Vagina (tissue), 2 donors: ENCODE measurements at regions not wholly inside any gene's neighbourhood (a gene's known extent, or its start where the extent isn't known, plus 50 kb on each side); places are given as distances from the start of the nearest gene placed in this dataset.

ENCODE experiments used
- DNase-seq, 2 donors: peaks; one replicate each; pipeline ENCODE4 v3.0.0-alpha.2; 2017; ENCODE audit errors: extremely low spot score in 2 of 2
- H3K27ac ChIP-seq: fragments of 200-600 bp; sonication (generic); one replicate; pipeline ENCODE4 v1.5.1; 2019
- H3K27me3 ChIP-seq: fragments of 200-600 bp; sonication (generic); one replicate; pipeline ENCODE4 v1.5.1; 2019
- H3K36me3 ChIP-seq, 2 donors: fragments of 200-600 bp; sonication (generic); one replicate each; pipeline ENCODE4 v1.5.1; 2017 to 2019
- H3K4me1 ChIP-seq: fragments of 200-600 bp; sonication (generic); one replicate; pipeline ENCODE4 v1.5.1; 2019
- H3K4me3 ChIP-seq, 2 donors: fragments of 200-600 bp; sonication (generic); 1 replicate in 1 of 2; 2 replicates in 1 of 2; pipeline ENCODE4 v1.5.1; 2016 to 2019
- H3K9me3 ChIP-seq: fragments of 200-600 bp; sonication (generic); one replicate; pipeline ENCODE4 v1.5.1; 2019
- CTCF ChIP-seq, 3 experiments: fragments of 450-650 bp in 2 of 3; fragments of 200-600 bp in 1 of 3; sonication (generic) in 1 of 3; IDR thresholded peaks; one replicate each; pipeline ENCODE4 v1.5.1; 2017 to 2019; ENCODE audit warnings: antibody characterized with exemption in 3 of 3, mild to moderate bottlenecking in 2 of 3, moderate library complexity in 2 of 3
- POLR2A ChIP-seq, 2 donors: fragments of 450-650 bp; IDR thresholded peaks; one replicate each; pipeline ENCODE4 v1.6.1; 2017; ENCODE audit warnings: antibody characterized with exemption in 2 of 2, mild to moderate bottlenecking in 2 of 2, moderate library complexity in 2 of 2
- POLR2AphosphoS5 ChIP-seq, 2 donors: sonication (generic); formaldehyde crosslinking; IDR thresholded peaks; one replicate each; pipeline ENCODE4 v1.9.0; 2017; ENCODE audit warnings: antibody characterized with exemption in 2 of 2, mild to moderate bottlenecking in 2 of 2, low read depth in 1 of 2; ENCODE audit not compliant: insufficient read depth in 1 of 2
- intact Hi-C: fragments of 100-400 bp; cut with DNase I; formaldehyde crosslinking; loops from one replicate; pipeline ENCODE4 v1.15.1; 2023

- no peak for TF ChIP-seq CTCF (IDR thresholded peaks at IDR 0.05)
- TF ChIP-seq POLR2A (IDR thresholded peaks at IDR 0.05): no peak
- no peak for TF ChIP-seq POLR2AphosphoS5 (IDR thresholded peaks at IDR 0.05; ENCODE audit: insufficient read depth in 1 of 2, low read depth in 1 of 2)
- Histone ChIP-seq H3K36me3 (no peaks in the 10 kb centered on the region), H3K9me3 (no peaks in the 10 kb centered on the region), H3K4me3 (no peak overlapping the region), H3K27me3 (no peaks in the 10 kb centered on the region), H3K27ac (no peak overlapping the region), H3K4me1 (no peaks in the 10 kb centered on the region)
- DNase-seq: no peak
- intact Hi-C loops: no loop called here
These were observed 80.3 kb upstream of the RGS4 start for GRCh38 chr1:162988869-162989268.

- no peak for DNase-seq
- Histone ChIP-seq H3K27ac (no peak overlapping the region), H3K9me3 (no peaks in the 10 kb centered on the region), H3K27me3 (no peaks in the 10 kb centered on the region), H3K4me3 (no peak overlapping the region), H3K4me1 (no peaks in the 10 kb centered on the region), H3K36me3 (no peaks in the 10 kb centered on the region)
- intact Hi-C loops: no loop called here
- TF ChIP-seq CTCF (IDR thresholded peaks at IDR 0.05) (no peak), POLR2AphosphoS5 (IDR thresholded peaks at IDR 0.05; ENCODE audit: insufficient read depth in 1 of 2, low read depth in 1 of 2) (no peak), POLR2A (IDR thresholded peaks at IDR 0.05) (no peak)
These were observed 81.3 kb upstream of the RGS4 start for GRCh38 chr1:162987866-162988265.

- H3K4me1 ChIP-seq: no peaks in the 10 kb centered on the region
- DNase-seq: no peak
- H3K36me3 ChIP-seq: no peaks in the 10 kb centered on the region
- H3K27me3 ChIP-seq: no peaks in the 10 kb centered on the region
- intact Hi-C loops: no loop called here
- H3K9me3 ChIP-seq: no peaks in the 10 kb centered on the region
- TF ChIP-seq POLR2AphosphoS5 (IDR thresholded peaks at IDR 0.05; ENCODE audit: insufficient read depth in 1 of 2, low read depth in 1 of 2) (no peak), POLR2A (IDR thresholded peaks at IDR 0.05) (no peak), CTCF (IDR thresholded peaks at IDR 0.05) (no peak)
- H3K27ac ChIP-seq: no peak overlapping the region
- H3K4me3 ChIP-seq: no peak overlapping the region
These were observed 83.2 kb upstream of the RGS4 start for GRCh38 chr1:162985816-162986435.

- no peak overlapping the region for H3K4me3 ChIP-seq
- H3K27ac ChIP-seq: no peak overlapping the region
- no peak for DNase-seq
- no peaks in the 10 kb centered on the region for H3K9me3 ChIP-seq
- no peaks in the 10 kb centered on the region for H3K27me3 ChIP-seq
- H3K4me1 ChIP-seq: no peaks in the 10 kb centered on the region
- TF ChIP-seq POLR2AphosphoS5 (IDR thresholded peaks at IDR 0.05; ENCODE audit: insufficient read depth in 1 of 2, low read depth in 1 of 2): no peak
- no peak for TF ChIP-seq POLR2A (IDR thresholded peaks at IDR 0.05)
- no peak for TF ChIP-seq CTCF (IDR thresholded peaks at IDR 0.05)
- H3K36me3 ChIP-seq: no peaks in the 10 kb centered on the region
- intact Hi-C loops: no loop called here
These were observed 84.5 kb upstream of the RGS4 start for GRCh38 chr1:162984699-162985098.

- no peak for DNase-seq
- no peak overlapping the region for H3K4me3 ChIP-seq
- no peaks in the 10 kb centered on the region for H3K36me3 ChIP-seq
- no peak for TF ChIP-seq POLR2AphosphoS5 (IDR thresholded peaks at IDR 0.05; ENCODE audit: insufficient read depth in 1 of 2, low read depth in 1 of 2)
- TF ChIP-seq POLR2A (IDR thresholded peaks at IDR 0.05): no peak
- no peak for TF ChIP-seq CTCF (IDR thresholded peaks at IDR 0.05)
- no peaks in the 10 kb centered on the region for H3K4me1 ChIP-seq
- H3K27ac ChIP-seq: no peak overlapping the region
- intact Hi-C loops: no loop called here
- H3K27me3 ChIP-seq: no peaks in the 10 kb centered on the region
- no peaks in the 10 kb centered on the region for H3K9me3 ChIP-seq
These were observed 85.3 kb upstream of the RGS4 start for GRCh38 chr1:162983671-162984425.
